Astrocyte (in vitro differentiated cells and primary cell): ENCODE measurements at regions not wholly inside any gene's neighbourhood (a gene's known extent, or its start where the extent isn't known, plus 50 kb on each side); places are given as distances from the start of the nearest gene placed in this dataset.
"Not testable (repeated sequence)": the region's sequence is repeated elsewhere in the genome, so short reads cannot be mapped to it uniquely, and the experiment has no call there.

ENCODE experiments used
- DNase-seq: peaks from one replicate; pipeline ENCODE4 v3.0.0-alpha.2; 2010; ENCODE audit warnings: low read depth
- FAIRE-seq: peaks from 2 replicates; lab custom pipeline; 2011; peaks lifted over from hg19 to GRCh38; lab: Jason Lieb, UNC
- H2AFZ ChIP-seq: 2 replicates; pipeline ENCODE4 v1.6.0; 2012; ENCODE audit warnings: low read depth, low read length, inconsistent platforms
- H3K27ac ChIP-seq: 2 replicates; pipeline ENCODE4 v1.5.1; 2011; ENCODE audit warnings: low read depth, low read length, inconsistent platforms
- H3K27me3 ChIP-seq: 2 replicates; pipeline ENCODE4 v1.6.0; 2011; ENCODE audit warnings: low read length, inconsistent platforms; ENCODE audit not compliant: insufficient read depth
- H3K36me3 ChIP-seq: 2 replicates; pipeline ENCODE4 v1.5.1; 2011; ENCODE audit warnings: low read length, inconsistent platforms; ENCODE audit not compliant: insufficient read depth
- H3K4me1 ChIP-seq: 2 replicates; pipeline ENCODE4 v1.5.1; 2011; ENCODE audit warnings: low read length, inconsistent platforms; ENCODE audit not compliant: insufficient read depth
- H3K4me2 ChIP-seq: 2 replicates; pipeline ENCODE4 v1.6.0; 2012; ENCODE audit warnings: low read length, inconsistent platforms
- H3K4me3 ChIP-seq: 2 replicates; pipeline ENCODE4 v1.5.1; 2011; ENCODE audit warnings: low read depth, mild to moderate bottlenecking, low read length, inconsistent platforms; ENCODE audit not compliant: insufficient read depth
- H3K79me2 ChIP-seq: 2 replicates; pipeline ENCODE4 v1.6.0; 2012; ENCODE audit warnings: mild to moderate bottlenecking, low read length, inconsistent platforms; ENCODE audit not compliant: insufficient read depth
- H3K9ac ChIP-seq: 2 replicates; pipeline ENCODE4 v1.6.0; 2012; ENCODE audit warnings: mild to moderate bottlenecking, low read length, inconsistent platforms
- H3K9me3 ChIP-seq: 2 replicates; pipeline ENCODE4 v1.5.1; 2012; ENCODE audit warnings: low read depth, mild to moderate bottlenecking, low read length, inconsistent platforms; ENCODE audit not compliant: insufficient read depth
- H4K20me1 ChIP-seq: 2 replicates; pipeline ENCODE4 v1.6.0; 2012; ENCODE audit warnings: low read length, inconsistent platforms; ENCODE audit not compliant: insufficient read depth
- H3K27ac Mint-ChIP-seq: one replicate; pipeline ENCODE4 v1.8.0; 2021; ENCODE audit warnings: mild to moderate bottlenecking, mixed read lengths; ENCODE audit not compliant: unreplicated experiment
- H3K27me3 Mint-ChIP-seq: one replicate; pipeline ENCODE4 v1.8.0; 2021; ENCODE audit warnings: low read depth, mixed read lengths; ENCODE audit not compliant: unreplicated experiment
- H3K36me3 Mint-ChIP-seq: one replicate; pipeline ENCODE4 v1.8.0; 2021; ENCODE audit warnings: low read depth, mixed read lengths; ENCODE audit not compliant: unreplicated experiment
- H3K4me1 Mint-ChIP-seq: one replicate; pipeline ENCODE4 v1.8.0; 2021; ENCODE audit warnings: low read depth, mixed read lengths; ENCODE audit not compliant: unreplicated experiment
- H3K4me3 Mint-ChIP-seq: one replicate; pipeline ENCODE4 v1.8.0; 2021; ENCODE audit warnings: mild to moderate bottlenecking, moderate library complexity, mixed read lengths; ENCODE audit not compliant: unreplicated experiment
- H3K9me3 Mint-ChIP-seq: one replicate; pipeline ENCODE4 v1.8.0; 2021; ENCODE audit warnings: mild to moderate bottlenecking, mixed read lengths; ENCODE audit not compliant: unreplicated experiment
- EZH2 ChIP-seq: IDR thresholded peaks from 2 replicates; pipeline ENCODE4 v1.6.1; 2012; ENCODE audit warnings: mild to moderate bottlenecking, low read length, inconsistent platforms; ENCODE audit not compliant: insufficient read depth
- TF ChIP-seq, protein P1 (sequence below): IDR thresholded peaks from 2 replicates; pipeline ENCODE4 v1.5.1; 2011; ENCODE audit warnings: low read depth, mild to moderate bottlenecking, inconsistent platforms, low read length, moderate library complexity; ENCODE audit not compliant: insufficient read depth

DNA sequence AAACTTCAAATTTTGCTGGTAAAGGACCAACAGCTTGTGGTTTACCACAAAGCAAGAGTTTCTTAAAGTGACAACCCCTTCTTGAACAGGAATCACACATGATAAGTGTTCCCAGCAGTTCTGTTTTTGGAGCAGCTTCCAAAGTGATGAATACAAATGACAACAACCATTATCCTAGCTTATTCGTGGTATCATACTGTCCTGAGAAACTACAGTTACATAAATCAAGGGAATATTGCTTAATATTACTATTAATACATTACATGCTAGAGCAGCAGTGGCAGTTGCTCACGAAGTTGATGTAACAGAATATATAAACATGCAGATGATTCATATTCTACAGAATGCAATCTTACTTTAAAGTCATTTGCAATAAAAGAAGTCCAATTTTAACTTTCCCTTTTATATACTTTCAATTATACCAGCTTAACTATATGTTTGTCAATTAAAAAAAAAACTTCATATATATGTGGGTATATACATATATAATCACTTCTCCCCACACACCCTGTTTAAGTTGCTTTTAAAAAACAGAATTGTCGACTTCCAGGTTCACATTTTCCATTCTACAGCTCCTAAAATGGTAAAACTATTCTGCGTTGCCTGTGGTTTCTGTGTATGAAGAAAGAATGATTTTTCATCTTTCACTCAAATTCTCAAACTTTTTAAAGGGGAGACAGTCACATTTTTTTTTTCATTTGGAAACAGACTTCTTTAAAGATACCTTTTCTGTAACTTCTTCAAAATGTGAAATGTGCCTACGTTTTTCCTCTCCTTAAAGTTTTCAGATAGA, 713.6 kb downstream of the TDRD15 start:
- no peaks in the 10 kb centered on the region for H3K36me3 ChIP-seq
- no peaks in the 10 kb centered on the region for H3K9me3 ChIP-seq
- Mint-ChIP-seq H3K4me3 (no peak overlapping the region), H3K27me3 (peaks cover 7% of the 10 kb centered on the region), H3K36me3 (no peaks in the 10 kb centered on the region), H3K9me3 (no peaks in the 10 kb centered on the region), H3K27ac (no peak overlapping the region), H3K4me1 (peaks cover 15% of the 10 kb centered on the region)
- H2AFZ ChIP-seq: no peak overlapping the region
- peaks cover 3% of the 10 kb centered on the region for H3K4me1 ChIP-seq
- DNase-seq (peak; percentile 12), FAIRE-seq (no peak)
- H3K79me2 ChIP-seq: no peaks in the 10 kb centered on the region
- H3K4me3 ChIP-seq: no peak overlapping the region
- no peaks in the 10 kb centered on the region for H3K27me3 ChIP-seq
- no peak overlapping the region for H3K27ac ChIP-seq
- H3K4me2 ChIP-seq: no peak overlapping the region
- TF ChIP-seq, protein P1, sequence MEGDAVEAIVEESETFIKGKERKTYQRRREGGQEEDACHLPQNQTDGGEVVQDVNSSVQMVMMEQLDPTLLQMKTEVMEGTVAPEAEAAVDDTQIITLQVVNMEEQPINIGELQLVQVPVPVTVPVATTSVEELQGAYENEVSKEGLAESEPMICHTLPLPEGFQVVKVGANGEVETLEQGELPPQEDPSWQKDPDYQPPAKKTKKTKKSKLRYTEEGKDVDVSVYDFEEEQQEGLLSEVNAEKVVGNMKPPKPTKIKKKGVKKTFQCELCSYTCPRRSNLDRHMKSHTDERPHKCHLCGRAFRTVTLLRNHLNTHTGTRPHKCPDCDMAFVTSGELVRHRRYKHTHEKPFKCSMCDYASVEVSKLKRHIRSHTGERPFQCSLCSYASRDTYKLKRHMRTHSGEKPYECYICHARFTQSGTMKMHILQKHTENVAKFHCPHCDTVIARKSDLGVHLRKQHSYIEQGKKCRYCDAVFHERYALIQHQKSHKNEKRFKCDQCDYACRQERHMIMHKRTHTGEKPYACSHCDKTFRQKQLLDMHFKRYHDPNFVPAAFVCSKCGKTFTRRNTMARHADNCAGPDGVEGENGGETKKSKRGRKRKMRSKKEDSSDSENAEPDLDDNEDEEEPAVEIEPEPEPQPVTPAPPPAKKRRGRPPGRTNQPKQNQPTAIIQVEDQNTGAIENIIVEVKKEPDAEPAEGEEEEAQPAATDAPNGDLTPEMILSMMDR: no peak
- no peak for TF ChIP-seq EZH2
- H4K20me1 ChIP-seq: no peaks in the 10 kb centered on the region
- no peak overlapping the region for H3K9ac ChIP-seq

DNA sequence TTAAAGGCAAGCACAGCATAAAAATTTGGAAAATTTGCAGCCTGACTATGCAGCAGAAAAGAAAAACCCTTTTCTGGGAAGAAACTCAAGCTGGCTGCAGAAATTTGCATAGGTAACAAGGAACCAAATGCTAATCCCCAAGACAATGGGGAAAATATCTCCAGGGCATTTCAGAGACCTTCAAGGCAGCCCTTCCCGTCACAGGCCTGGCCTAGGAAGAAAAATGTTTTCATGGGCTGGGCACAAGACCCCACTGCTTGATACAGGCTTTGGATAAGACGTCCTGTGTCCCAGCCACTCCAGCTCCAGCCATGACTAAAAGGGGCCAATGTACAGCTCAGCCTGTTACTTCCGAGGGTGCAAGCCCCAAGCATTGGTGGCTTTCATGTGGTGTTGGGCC, 717.6 kb downstream of the TDRD15 start:
- Histone ChIP-seq H2AFZ (no peak overlapping the region), H3K79me2 (no peaks in the 10 kb centered on the region), H3K4me2 (no peak overlapping the region), H3K4me1 (peaks cover 3% of the 10 kb centered on the region), H3K9me3 (no peaks in the 10 kb centered on the region), H3K9ac (no peak overlapping the region), H4K20me1 (no peaks in the 10 kb centered on the region), H3K27ac (no peak overlapping the region), H3K4me3 (no peak overlapping the region), H3K36me3 (no peaks in the 10 kb centered on the region), H3K27me3 (no peaks in the 10 kb centered on the region)
- TF ChIP-seq EZH2: no peak
- TF ChIP-seq, protein P1: no peak
- H3K9me3 Mint-ChIP-seq: no peaks in the 10 kb centered on the region
- no peak overlapping the region for H3K27ac Mint-ChIP-seq
- peaks cover 10% of the 10 kb centered on the region for H3K4me1 Mint-ChIP-seq
- no peaks in the 10 kb centered on the region for H3K36me3 Mint-ChIP-seq
- H3K4me3 Mint-ChIP-seq: no peak overlapping the region
- FAIRE-seq (no peak), DNase-seq (no peak)
- peaks cover 7% of the 10 kb centered on the region for H3K27me3 Mint-ChIP-seq

DNA sequence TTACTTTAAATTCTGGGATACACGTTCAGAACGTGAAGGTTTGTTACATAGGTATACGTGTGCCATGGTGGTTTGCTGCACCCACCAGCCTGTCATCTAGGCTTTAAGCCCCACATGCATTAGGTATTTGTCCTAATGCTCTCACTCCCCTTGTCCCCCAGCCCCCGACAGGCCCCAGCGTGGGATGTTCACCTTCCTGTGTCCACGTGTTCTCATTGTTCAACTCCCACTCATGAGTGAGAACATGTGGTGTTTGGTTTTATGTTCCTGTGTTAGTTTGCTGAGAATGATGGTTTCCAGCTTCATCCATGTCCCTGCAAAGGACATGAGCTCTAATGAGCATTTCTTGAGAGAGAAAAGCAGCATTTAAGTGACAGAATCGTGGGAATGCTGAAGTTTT, 726.6 kb downstream of the TDRD15 start:
- H3K9ac ChIP-seq, H3K4me2 ChIP-seq, DNase-seq, H3K27ac Mint-ChIP-seq, H3K36me3 ChIP-seq, H2AFZ ChIP-seq, H3K79me2 ChIP-seq, H3K27me3 Mint-ChIP-seq, H4K20me1 ChIP-seq, H3K4me1 Mint-ChIP-seq, H3K36me3 Mint-ChIP-seq, H3K4me3 Mint-ChIP-seq, H3K27me3 ChIP-seq, FAIRE-seq, H3K4me1 ChIP-seq, H3K9me3 Mint-ChIP-seq, H3K9me3 ChIP-seq, H3K4me3 ChIP-seq, H3K27ac ChIP-seq: not testable (repeated sequence)
